HCT116 (cell line): ENCODE measurements at regions not wholly inside any gene's neighbourhood (a gene's known extent, or its start where the extent isn't known, plus 50 kb on each side); places are given as distances from the start of the nearest gene placed in this dataset.

ENCODE experiments used
- ATAC-seq: fragments of 200-7000 bp; cut with Tn5 transposase; 2 replicates; pipeline ENCODE4 v1.9.1; 2020; ENCODE audit warnings: mild to moderate bottlenecking, moderate library complexity
- BruUV-seq: library from RNA; stranded (reverse); fragments of 400-500 nt; replicated peaks from 2 replicates; lab custom pipeline; 2021; lab: Mats Ljungman, UMichigan
- CTCF ChIA-PET: fragments of 300-600 bp; sonication (Branson Sonifier 250); formaldehyde crosslinking; loops from one replicate; lab custom pipeline; 2021; ENCODE audit warnings: antibody characterized with exemption; lab: Charles Lee
- POLR2A ChIA-PET: fragments of 300-600, 350-600 bp; sonication (Branson Sonifier 250); formaldehyde crosslinking; loops from one replicate; lab custom pipeline; 2021; ENCODE audit warnings: antibody characterized with exemption; lab: Charles Lee
- RAD21 ChIA-PET, 2 experiments: fragments of 300-600 bp; sonication (Branson Sonifier 250); formaldehyde crosslinking; loops; one replicate each; lab custom pipeline; 2023; ENCODE audit warnings: low total read pairs in 2 of 2; ENCODE audit not compliant: uncharacterized antibody in 2 of 2, unreplicated experiment in 2 of 2, low non-redundant PET in 1 of 2; lab: Charles Lee
- DNase-seq: peaks from one replicate; pipeline ENCODE4 v3.0.0-alpha.2; 2010; ENCODE audit warnings: low read depth, low spot score
- H2AFZ ChIP-seq: fragments of 200-600 bp; shearing (Covaris generic), sonication (generic); 2 replicates; pipeline ENCODE4 v1.6.1; 2017; ENCODE audit warnings: low read depth, mixed run types, mixed read lengths, antibody characterized with exemption, low read length; ENCODE audit not compliant: poor library complexity, severe bottlenecking
- H3K27ac ChIP-seq: 2 replicates; pipeline ENCODE4 v1.5.1; 2012; ENCODE audit warnings: low read depth, low read length
- H3K27me3 ChIP-seq: fragments of 200-600 bp; sonication (generic); 2 replicates; pipeline ENCODE4 v1.6.1; 2016; ENCODE audit warnings: mixed run types, low read length, mixed read lengths; ENCODE audit not compliant: insufficient read depth
- H3K36me3 ChIP-seq, 2 experiments: fragments of 200-500 bp in 1 of 2; fragments of 200-600 bp in 1 of 2; sonication (Bioruptor generic) in 1 of 2; sonication (generic) in 1 of 2; 2 replicates each; pipeline versions ENCODE4 v1.5.1 to v1.6.1; 2014 to 2016; ENCODE audit warnings: low read length in 2 of 2, inconsistent platforms in 1 of 2, mixed read lengths in 1 of 2, mixed run types in 1 of 2; ENCODE audit not compliant: insufficient read depth in 2 of 2, control insufficient read depth in 1 of 2
- H3K4me1 ChIP-seq, 2 experiments: fragments of 200-600 bp in 1 of 2; sonication (generic) in 1 of 2; 2 replicates each; pipeline versions ENCODE4 v1.5.1 to v1.6.1; 2012 to 2017; ENCODE audit warnings: low read length in 2 of 2, inconsistent platforms in 1 of 2, mild to moderate bottlenecking in 1 of 2, mixed read lengths in 1 of 2, mixed run types in 1 of 2, moderate library complexity in 1 of 2; ENCODE audit not compliant: insufficient read depth in 2 of 2, control insufficient read depth in 1 of 2
- H3K4me2 ChIP-seq: fragments of 200-600 bp; sonication (generic); 2 replicates; pipeline ENCODE4 v1.6.1; 2017; ENCODE audit warnings: mixed run types, low read length, mixed read lengths
- H3K4me3 ChIP-seq, 2 experiments: fragments of 200-600 bp in 1 of 2; sonication (generic) in 1 of 2; replicated peaks in 1 of 2; 2 replicates each; pipeline ENCODE4 v1.5.1; 2011 to 2016; ENCODE audit warnings: low read length in 2 of 2, control low read depth in 1 of 2, low read depth in 1 of 2, mild to moderate bottlenecking in 1 of 2, mixed read lengths in 1 of 2, mixed run types in 1 of 2
- H3K79me2 ChIP-seq: fragments of 200-600 bp; sonication (generic); 2 replicates; pipeline ENCODE4 v1.6.1; 2017; ENCODE audit warnings: mild to moderate bottlenecking, mixed run types, low read length, moderate library complexity, mixed read lengths; ENCODE audit not compliant: insufficient read depth
- H3K9ac ChIP-seq: fragments of 200-600 bp; sonication (generic); 2 replicates; pipeline ENCODE4 v1.6.1; 2016; ENCODE audit warnings: low read length, mixed read lengths
- H3K9me2 ChIP-seq: fragments of 200-600 bp; sonication (generic), shearing (Covaris generic); 2 replicates; pipeline ENCODE4 v1.6.1; 2017; ENCODE audit warnings: mixed run types, mild to moderate bottlenecking, moderate library complexity; ENCODE audit not compliant: insufficient read depth
- H3K9me3 ChIP-seq, 2 experiments: fragments of 200-500 bp in 1 of 2; fragments of 200-600 bp in 1 of 2; sonication (Bioruptor generic) in 1 of 2; sonication (generic) in 1 of 2; 2 replicates each; pipeline ENCODE4 v1.6.1; 2014 to 2017; ENCODE audit warnings: low read length in 2 of 2, mixed read lengths in 2 of 2, inconsistent platforms in 1 of 2, low read depth in 1 of 2, mild to moderate bottlenecking in 1 of 2, mixed run types in 1 of 2, moderate library complexity in 1 of 2; ENCODE audit not compliant: control insufficient read depth in 1 of 2, insufficient read depth in 1 of 2
- H4K20me1 ChIP-seq: fragments of 200-600 bp; sonication (generic), shearing (Covaris generic); 2 replicates; pipeline ENCODE4 v1.6.1; 2017; ENCODE audit warnings: mixed run types, mild to moderate bottlenecking, moderate library complexity; ENCODE audit not compliant: insufficient read depth
- CBX3 ChIP-seq: IDR thresholded peaks from 2 replicates; pipeline ENCODE4 v1.6.1; 2012; ENCODE audit warnings: low read depth
- CEBPB ChIP-seq: IDR thresholded peaks from 2 replicates; pipeline ENCODE4 v1.6.1; 2012; ENCODE audit warnings: low read depth
- EGR1 ChIP-seq: IDR thresholded peaks from 2 replicates; pipeline ENCODE4 v1.6.1; 2012; ENCODE audit warnings: low read depth
- ELF1 ChIP-seq: IDR thresholded peaks from 2 replicates; pipeline ENCODE4 v1.6.1; 2012; ENCODE audit warnings: low read depth, borderline replicate concordance
- FOSL1 ChIP-seq: IDR thresholded peaks from 2 replicates; pipeline ENCODE4 v1.6.1; 2012; ENCODE audit warnings: low read depth
- JUND ChIP-seq: IDR thresholded peaks from 2 replicates; pipeline ENCODE4 v1.6.1; 2012
- POLR2A ChIP-seq: IDR thresholded peaks from 2 replicates; pipeline ENCODE4 v1.7.0; 2011; ENCODE audit warnings: borderline replicate concordance; ENCODE audit not compliant: insufficient read depth, insufficient read length; ENCODE audit errors: extremely low read depth
- POLR2AphosphoS5 ChIP-seq: IDR thresholded peaks from 2 replicates; pipeline ENCODE4 v1.6.1; 2011; ENCODE audit warnings: mild to moderate bottlenecking, low read depth, low read length, moderate library complexity
- RAD21 ChIP-seq: IDR thresholded peaks from 2 replicates; pipeline ENCODE4 v1.6.1; 2012; ENCODE audit warnings: low read depth, mild to moderate bottlenecking
- TCF7L2 ChIP-seq: IDR thresholded peaks from 2 replicates; pipeline ENCODE4 v1.7.0; 2011; ENCODE audit warnings: borderline replicate concordance, inconsistent platforms; ENCODE audit not compliant: insufficient read depth, insufficient read length; ENCODE audit errors: extremely low read depth
- YY1 ChIP-seq: IDR thresholded peaks from 2 replicates; pipeline ENCODE4 v1.6.1; 2011; ENCODE audit warnings: low read length, low read depth, moderate library complexity, mild to moderate bottlenecking; ENCODE audit not compliant: insufficient replicate concordance; ENCODE audit errors: extremely low read depth
- intact Hi-C: fragments of 100-400 bp; cut with micrococcal nuclease; formaldehyde crosslinking; loops from 2 replicates; pipeline ENCODE4 v1.10.0; 2022
- TF ChIP-seq, protein P1 (sequence below), 3 experiments: fragments of 200-600 bp in 1 of 3; sonication (generic) in 1 of 3; IDR thresholded peaks in 2 of 3; conservative IDR thresholded peaks in 1 of 3; 2 replicates each; pipeline ENCODE4 v1.5.1; 2012 to 2017; ENCODE audit warnings: low read depth in 2 of 3, low read length in 2 of 3, antibody characterized with exemption in 1 of 3, borderline replicate concordance in 1 of 3, control low read depth in 1 of 3, mild to moderate bottlenecking in 1 of 3, mixed read lengths in 1 of 3, mixed run types in 1 of 3, moderate library complexity in 1 of 3; ENCODE audit not compliant: insufficient read depth in 1 of 3
- TF ChIP-seq, protein P2 (sequence below): IDR thresholded peaks from 2 replicates; pipeline ENCODE4 v1.6.1; 2012
- TF ChIP-seq, protein P3 (sequence below): IDR thresholded peaks from 2 replicates; pipeline ENCODE4 v1.6.1; 2012; ENCODE audit warnings: low read depth

DNA sequence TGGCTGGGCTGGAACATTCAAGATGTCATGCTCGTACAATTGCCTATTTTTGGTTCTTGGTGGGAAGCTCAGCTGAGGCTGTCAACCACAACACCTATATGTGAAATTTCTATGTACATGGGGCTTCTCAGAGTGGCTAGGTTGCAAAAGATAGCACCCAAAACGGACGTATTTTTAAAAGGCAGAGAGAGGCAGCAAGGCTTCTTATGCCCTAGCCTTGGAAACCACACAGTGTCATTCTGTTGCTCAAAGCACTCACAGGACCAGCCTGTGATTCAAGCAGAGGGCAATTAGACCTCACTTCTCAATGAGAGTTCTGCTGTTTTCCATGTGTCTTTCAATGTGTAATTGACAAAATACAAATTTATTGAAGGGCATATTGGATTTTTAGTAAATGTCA lies 134.0 kb downstream of the GXYLT1 start:
- no peaks in the 10 kb centered on the region for H3K9me2 ChIP-seq
- intact Hi-C loops = no loop called here
- ATAC-seq (no peak), DNase-seq (no peak)
- no peak overlapping the region for H3K4me3 ChIP-seq
- ChIA-PET CTCF (no interaction called here), POLR2A (no interaction called here), RAD21 (no interaction called here)
- TF ChIP-seq ELF1 (no peak), CBX3 (no peak), POLR2A (no peak), CEBPB (no peak), RAD21 (no peak), EGR1 (no peak), TCF7L2 (no peak), POLR2AphosphoS5 (no peak), FOSL1 (no peak), JUND (no peak), YY1 (no peak)
- TF ChIP-seq, protein P1, sequence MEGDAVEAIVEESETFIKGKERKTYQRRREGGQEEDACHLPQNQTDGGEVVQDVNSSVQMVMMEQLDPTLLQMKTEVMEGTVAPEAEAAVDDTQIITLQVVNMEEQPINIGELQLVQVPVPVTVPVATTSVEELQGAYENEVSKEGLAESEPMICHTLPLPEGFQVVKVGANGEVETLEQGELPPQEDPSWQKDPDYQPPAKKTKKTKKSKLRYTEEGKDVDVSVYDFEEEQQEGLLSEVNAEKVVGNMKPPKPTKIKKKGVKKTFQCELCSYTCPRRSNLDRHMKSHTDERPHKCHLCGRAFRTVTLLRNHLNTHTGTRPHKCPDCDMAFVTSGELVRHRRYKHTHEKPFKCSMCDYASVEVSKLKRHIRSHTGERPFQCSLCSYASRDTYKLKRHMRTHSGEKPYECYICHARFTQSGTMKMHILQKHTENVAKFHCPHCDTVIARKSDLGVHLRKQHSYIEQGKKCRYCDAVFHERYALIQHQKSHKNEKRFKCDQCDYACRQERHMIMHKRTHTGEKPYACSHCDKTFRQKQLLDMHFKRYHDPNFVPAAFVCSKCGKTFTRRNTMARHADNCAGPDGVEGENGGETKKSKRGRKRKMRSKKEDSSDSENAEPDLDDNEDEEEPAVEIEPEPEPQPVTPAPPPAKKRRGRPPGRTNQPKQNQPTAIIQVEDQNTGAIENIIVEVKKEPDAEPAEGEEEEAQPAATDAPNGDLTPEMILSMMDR (IDR thresholded peaks at IDR 0.05 in 2 of 3, conservative IDR thresholded peaks at IDR 0.05 in 1 of 3; ENCODE audit: borderline replicate concordance in 1 of 3, insufficient read depth in 1 of 3, low read depth in 2 of 3, low read length in 2 of 3) = no peak
- TF ChIP-seq, protein P2, sequence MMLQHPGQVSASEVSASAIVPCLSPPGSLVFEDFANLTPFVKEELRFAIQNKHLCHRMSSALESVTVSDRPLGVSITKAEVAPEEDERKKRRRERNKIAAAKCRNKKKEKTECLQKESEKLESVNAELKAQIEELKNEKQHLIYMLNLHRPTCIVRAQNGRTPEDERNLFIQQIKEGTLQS = no peak
- TF ChIP-seq, protein P3, sequence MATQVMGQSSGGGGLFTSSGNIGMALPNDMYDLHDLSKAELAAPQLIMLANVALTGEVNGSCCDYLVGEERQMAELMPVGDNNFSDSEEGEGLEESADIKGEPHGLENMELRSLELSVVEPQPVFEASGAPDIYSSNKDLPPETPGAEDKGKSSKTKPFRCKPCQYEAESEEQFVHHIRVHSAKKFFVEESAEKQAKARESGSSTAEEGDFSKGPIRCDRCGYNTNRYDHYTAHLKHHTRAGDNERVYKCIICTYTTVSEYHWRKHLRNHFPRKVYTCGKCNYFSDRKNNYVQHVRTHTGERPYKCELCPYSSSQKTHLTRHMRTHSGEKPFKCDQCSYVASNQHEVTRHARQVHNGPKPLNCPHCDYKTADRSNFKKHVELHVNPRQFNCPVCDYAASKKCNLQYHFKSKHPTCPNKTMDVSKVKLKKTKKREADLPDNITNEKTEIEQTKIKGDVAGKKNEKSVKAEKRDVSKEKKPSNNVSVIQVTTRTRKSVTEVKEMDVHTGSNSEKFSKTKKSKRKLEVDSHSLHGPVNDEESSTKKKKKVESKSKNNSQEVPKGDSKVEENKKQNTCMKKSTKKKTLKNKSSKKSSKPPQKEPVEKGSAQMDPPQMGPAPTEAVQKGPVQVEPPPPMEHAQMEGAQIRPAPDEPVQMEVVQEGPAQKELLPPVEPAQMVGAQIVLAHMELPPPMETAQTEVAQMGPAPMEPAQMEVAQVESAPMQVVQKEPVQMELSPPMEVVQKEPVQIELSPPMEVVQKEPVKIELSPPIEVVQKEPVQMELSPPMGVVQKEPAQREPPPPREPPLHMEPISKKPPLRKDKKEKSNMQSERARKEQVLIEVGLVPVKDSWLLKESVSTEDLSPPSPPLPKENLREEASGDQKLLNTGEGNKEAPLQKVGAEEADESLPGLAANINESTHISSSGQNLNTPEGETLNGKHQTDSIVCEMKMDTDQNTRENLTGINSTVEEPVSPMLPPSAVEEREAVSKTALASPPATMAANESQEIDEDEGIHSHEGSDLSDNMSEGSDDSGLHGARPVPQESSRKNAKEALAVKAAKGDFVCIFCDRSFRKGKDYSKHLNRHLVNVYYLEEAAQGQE = no peak
- no peaks in the 10 kb centered on the region for H3K9me3 ChIP-seq
- H3K4me2 ChIP-seq = no peak overlapping the region
- no peaks in the 10 kb centered on the region for H3K79me2 ChIP-seq
- H2AFZ ChIP-seq = no peak overlapping the region
- no peaks in the 10 kb centered on the region for H3K36me3 ChIP-seq
- no peak overlapping the region for H3K9ac ChIP-seq
- H3K27ac ChIP-seq = no peak overlapping the region
- no peaks in the 10 kb centered on the region for H3K4me1 ChIP-seq
- BruUV-seq = no TSS peak
- H3K27me3 ChIP-seq = no peaks in the 10 kb centered on the region
- H4K20me1 ChIP-seq = no peaks in the 10 kb centered on the region
